SU-DHL-6 (cell line): ENCODE measurements at regions not wholly inside any gene's neighbourhood (a gene's known extent, or its start where the extent isn't known, plus 50 kb on each side); places are given as distances from the start of the nearest gene placed in this dataset.

Source experiments
- H2AFZ ChIP-seq: fragments of 200-600 bp; sonication (generic); 2 replicates; pipeline ENCODE4 v1.6.1; 2014; ENCODE audit warnings: low read depth, mild to moderate bottlenecking, moderate library complexity, mixed read lengths, antibody characterized with exemption, low read length; ENCODE audit not compliant: severe bottlenecking
- H3F3A ChIP-seq: fragments of 200-600 bp; shearing (Covaris generic); 2 replicates; pipeline ENCODE4 v1.6.0; 2016; ENCODE audit warnings: antibody characterized with exemption, mild to moderate bottlenecking; ENCODE audit not compliant: insufficient read depth
- H3K27ac ChIP-seq: fragments of 200-600 bp; sonication (generic); 2 replicates; pipeline ENCODE4 v1.5.1; 2016; ENCODE audit warnings: low read depth, mild to moderate bottlenecking, low read length, moderate library complexity, mixed read lengths
- H3K27me3 ChIP-seq: fragments of 200-600 bp; sonication (generic), shearing (Covaris generic); 2 replicates; pipeline ENCODE4 v1.6.0; 2014; ENCODE audit warnings: mild to moderate bottlenecking, low read length
- H3K36me3 ChIP-seq: fragments of 200-600 bp; sonication (generic); 2 replicates; pipeline ENCODE4 v1.6.1; 2014; ENCODE audit warnings: mild to moderate bottlenecking, low read length, mixed read lengths
- H3K4me2 ChIP-seq: fragments of 300-600, 200-600 bp; shearing (Covaris generic), sonication (generic); 2 replicates; pipeline ENCODE4 v1.6.0; 2014; ENCODE audit warnings: low read length, low read depth, mild to moderate bottlenecking; ENCODE audit not compliant: poor library complexity, severe bottlenecking
- H3K4me3 ChIP-seq: fragments of 200-600 bp; sonication (generic); 2 replicates; pipeline ENCODE4 v1.5.1; 2014; ENCODE audit warnings: antibody characterized with exemption, low read length, mild to moderate bottlenecking, mixed read lengths; ENCODE audit not compliant: insufficient read depth, poor library complexity, severe bottlenecking
- H3K79me2 ChIP-seq: fragments of 200-600 bp; sonication (generic); 2 replicates; pipeline ENCODE4 v1.6.1; 2014; ENCODE audit warnings: mild to moderate bottlenecking, low read length, moderate library complexity; ENCODE audit not compliant: insufficient read depth
- H3K9ac ChIP-seq: fragments of 200-600 bp; sonication (generic); 2 replicates; pipeline ENCODE4 v1.7.0; 2014; ENCODE audit warnings: mild to moderate bottlenecking, low read length
- H3K9me2 ChIP-seq: fragments of 200-600 bp; sonication (generic); replicated peaks from 2 replicates; pipeline ENCODE4 v1.6.1; 2014; ENCODE audit warnings: low read length; ENCODE audit not compliant: insufficient read depth
- H3K9me3 ChIP-seq: fragments of 200-600 bp; sonication (generic); 2 replicates; pipeline ENCODE4 v1.6.1; 2014; ENCODE audit warnings: low read length, mixed read lengths; ENCODE audit not compliant: insufficient read depth
- H4K20me1 ChIP-seq: fragments of 200-600 bp; sonication (generic); 2 replicates; pipeline ENCODE4 v1.6.1; 2014; ENCODE audit warnings: low read depth, mild to moderate bottlenecking, antibody characterized with exemption, low read length, moderate library complexity, mixed read lengths
- EZH2phosphoT487 ChIP-seq: fragments of 200-600 bp; sonication (generic), shearing (Covaris generic); conservative IDR thresholded peaks from 2 replicates; pipeline ENCODE4 v1.6.1; 2018; ENCODE audit warnings: mild to moderate bottlenecking, antibody characterized with exemption, low read length, moderate library complexity, mixed read lengths
- TF ChIP-seq, protein P1 (sequence below): fragments of 200-600 bp; sonication (generic); IDR thresholded peaks from one replicate; pipeline ENCODE4 v1.5.1; 2017; ENCODE audit warnings: antibody characterized with exemption, mild to moderate bottlenecking, low read length, moderate library complexity; ENCODE audit not compliant: insufficient read depth, poor library complexity, severe bottlenecking

DNA sequence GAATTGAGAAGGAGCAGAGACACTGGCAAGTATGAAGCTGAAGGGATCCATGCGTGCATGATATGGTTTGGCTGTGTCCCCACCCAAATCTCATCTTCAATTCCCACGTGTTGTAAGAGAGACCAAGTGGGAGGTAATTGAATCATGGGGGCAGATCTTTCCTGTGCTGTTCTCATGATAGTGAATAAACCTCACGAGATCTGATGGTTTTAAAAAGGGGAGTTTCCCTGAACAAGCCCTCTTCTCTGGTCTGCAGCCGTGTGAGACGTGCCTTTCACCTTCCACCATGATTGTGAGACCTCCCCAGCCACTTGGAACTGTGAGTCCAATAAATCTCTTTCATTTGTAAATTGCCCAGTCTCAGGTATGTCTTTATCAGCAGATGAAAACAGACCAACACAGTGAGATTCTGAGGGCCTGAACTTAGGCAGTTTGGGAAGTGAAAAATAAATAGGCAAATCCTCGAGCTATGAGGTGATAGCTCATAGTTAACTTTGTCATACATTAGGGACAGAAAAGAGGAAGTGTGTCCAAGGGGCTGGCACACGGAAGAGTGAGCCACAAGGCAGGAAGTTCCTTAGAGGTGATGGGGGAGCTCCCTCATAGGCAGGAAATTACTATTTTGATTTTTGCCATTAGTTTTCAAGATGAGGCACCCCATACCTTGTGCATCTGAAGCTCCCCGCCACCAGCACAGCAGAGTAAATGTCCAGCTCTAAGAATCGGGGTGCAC, 658.8 kb upstream of the ID2 start:
- no peaks in the 10 kb centered on the region for H3K9me3 ChIP-seq
- no peak overlapping the region for H2AFZ ChIP-seq
- no peak overlapping the region for H3K9ac ChIP-seq
- H3K27me3 ChIP-seq = no peaks in the 10 kb centered on the region
- no peak overlapping the region for H3K4me2 ChIP-seq
- H3K79me2 ChIP-seq = no peaks in the 10 kb centered on the region
- no peaks in the 10 kb centered on the region for H3K9me2 ChIP-seq
- H4K20me1 ChIP-seq = no peaks in the 10 kb centered on the region
- H3K4me3 ChIP-seq = no peak overlapping the region
- no peak for TF ChIP-seq EZH2phosphoT487
- TF ChIP-seq, protein P1, sequence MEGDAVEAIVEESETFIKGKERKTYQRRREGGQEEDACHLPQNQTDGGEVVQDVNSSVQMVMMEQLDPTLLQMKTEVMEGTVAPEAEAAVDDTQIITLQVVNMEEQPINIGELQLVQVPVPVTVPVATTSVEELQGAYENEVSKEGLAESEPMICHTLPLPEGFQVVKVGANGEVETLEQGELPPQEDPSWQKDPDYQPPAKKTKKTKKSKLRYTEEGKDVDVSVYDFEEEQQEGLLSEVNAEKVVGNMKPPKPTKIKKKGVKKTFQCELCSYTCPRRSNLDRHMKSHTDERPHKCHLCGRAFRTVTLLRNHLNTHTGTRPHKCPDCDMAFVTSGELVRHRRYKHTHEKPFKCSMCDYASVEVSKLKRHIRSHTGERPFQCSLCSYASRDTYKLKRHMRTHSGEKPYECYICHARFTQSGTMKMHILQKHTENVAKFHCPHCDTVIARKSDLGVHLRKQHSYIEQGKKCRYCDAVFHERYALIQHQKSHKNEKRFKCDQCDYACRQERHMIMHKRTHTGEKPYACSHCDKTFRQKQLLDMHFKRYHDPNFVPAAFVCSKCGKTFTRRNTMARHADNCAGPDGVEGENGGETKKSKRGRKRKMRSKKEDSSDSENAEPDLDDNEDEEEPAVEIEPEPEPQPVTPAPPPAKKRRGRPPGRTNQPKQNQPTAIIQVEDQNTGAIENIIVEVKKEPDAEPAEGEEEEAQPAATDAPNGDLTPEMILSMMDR = no peak
- no peaks in the 10 kb centered on the region for H3F3A ChIP-seq
- no peak overlapping the region for H3K27ac ChIP-seq
- no peaks in the 10 kb centered on the region for H3K36me3 ChIP-seq

- TF ChIP-seq, protein P1 = no peak
- no peak for TF ChIP-seq EZH2phosphoT487
- Histone ChIP-seq H3K4me3 (no peak overlapping the region), H3K27ac (no peak overlapping the region), H3F3A (no peaks in the 10 kb centered on the region), H3K27me3 (no peaks in the 10 kb centered on the region), H3K36me3 (no peaks in the 10 kb centered on the region), H2AFZ (no peak overlapping the region), H3K9ac (no peak overlapping the region), H3K79me2 (no peaks in the 10 kb centered on the region), H3K9me3 (no peaks in the 10 kb centered on the region), H3K4me2 (no peak overlapping the region), H3K9me2 (no peaks in the 10 kb centered on the region), H4K20me1 (no peaks in the 10 kb centered on the region)
These were observed 657.4 kb upstream of the ID2 start for GRCh38 chr2:8024506-8024905.

DNA sequence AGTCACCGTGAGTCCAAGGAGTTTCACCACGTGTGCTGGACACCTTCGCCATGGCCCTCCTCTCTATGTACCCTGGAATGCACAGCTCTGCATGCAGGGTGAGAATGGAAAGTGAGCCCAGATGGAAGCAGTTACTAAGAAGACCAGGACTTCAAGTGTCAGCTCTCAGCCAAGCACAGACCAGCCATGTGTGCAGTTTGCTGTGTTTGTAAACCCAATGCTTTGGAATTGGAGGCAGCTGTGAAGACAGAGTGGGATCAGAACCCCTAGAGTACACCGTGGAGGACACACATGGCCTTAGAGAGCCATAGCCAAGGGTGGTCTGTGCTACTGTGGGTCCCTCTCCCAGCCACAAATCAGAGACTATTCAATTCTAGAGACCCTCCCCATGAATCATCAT, 655.5 kb upstream of the ID2 start:
- H4K20me1 ChIP-seq = no peaks in the 10 kb centered on the region
- TF ChIP-seq, protein P1 = no peak
- no peak for TF ChIP-seq EZH2phosphoT487
- no peaks in the 10 kb centered on the region for H3K9me2 ChIP-seq
- H3K27ac ChIP-seq = no peak overlapping the region
- H2AFZ ChIP-seq = no peak overlapping the region
- H3K9me3 ChIP-seq = no peaks in the 10 kb centered on the region
- no peak overlapping the region for H3K4me3 ChIP-seq
- no peaks in the 10 kb centered on the region for H3F3A ChIP-seq
- H3K79me2 ChIP-seq = no peaks in the 10 kb centered on the region
- no peaks in the 10 kb centered on the region for H3K27me3 ChIP-seq
- no peaks in the 10 kb centered on the region for H3K36me3 ChIP-seq
- H3K4me2 ChIP-seq = no peak overlapping the region
- no peak overlapping the region for H3K9ac ChIP-seq
